Mucosa of rectum (tissue), 2 donors: ENCODE measurements at regions not wholly inside any gene's neighbourhood (a gene's known extent, or its start where the extent isn't known, plus 50 kb on each side); places are given as distances from the start of the nearest gene placed in this dataset.

ENCODE experiments used
- H3K27ac ChIP-seq, 2 donors: one replicate each; pipeline ENCODE4 v1.7.0; 2013; ENCODE audit warnings: inconsistent platforms in 2 of 2, low read depth in 2 of 2, low read length in 2 of 2
- H3K27me3 ChIP-seq, 2 donors: one replicate each; pipeline ENCODE4 v1.7.0; 2013; ENCODE audit warnings: low read length in 2 of 2; ENCODE audit not compliant: control insufficient read depth in 2 of 2, insufficient read depth in 2 of 2
- H3K36me3 ChIP-seq, 2 donors: one replicate each; pipeline ENCODE4 v1.7.0; 2013; ENCODE audit warnings: low read length in 2 of 2; ENCODE audit not compliant: control insufficient read depth in 2 of 2, insufficient read depth in 2 of 2
- H3K4me1 ChIP-seq, 2 donors: one replicate each; pipeline ENCODE4 v1.7.0; 2013; ENCODE audit warnings: low read length in 2 of 2, mild to moderate bottlenecking in 1 of 2; ENCODE audit not compliant: control insufficient read depth in 2 of 2, insufficient read depth in 2 of 2
- H3K4me3 ChIP-seq, 2 donors: one replicate each; pipeline ENCODE4 v1.7.0; 2013; ENCODE audit warnings: low read length in 2 of 2
- H3K9ac ChIP-seq, 2 donors: one replicate each; pipeline ENCODE4 v1.7.0; 2013; ENCODE audit warnings: low read length in 2 of 2, low read depth in 1 of 2, mild to moderate bottlenecking in 1 of 2
- H3K9me3 ChIP-seq, 2 donors: one replicate each; pipeline ENCODE4 v1.7.0; 2013; ENCODE audit warnings: low read length in 2 of 2; ENCODE audit not compliant: control insufficient read depth in 2 of 2
- donor health status: healthy.
- donor health status: Normal muscosa, but diverticular disease.

GRCh38 chr12:97899529-97899928 is 436.9 kb downstream of the RMST start:
- H3K36me3 ChIP-seq, result no peaks in the 10 kb centered on the region
- no peaks in the 10 kb centered on the region for H3K27me3 ChIP-seq
- no peak overlapping the region for H3K9ac ChIP-seq
- no peak overlapping the region for H3K4me3 ChIP-seq
- H3K9me3 ChIP-seq, result peaks cover 0 to 2% of the 10 kb centered on the region in 2 donors
- H3K4me1 ChIP-seq, result no peaks in the 10 kb centered on the region
- H3K27ac ChIP-seq, result no peak overlapping the region

DNA sequence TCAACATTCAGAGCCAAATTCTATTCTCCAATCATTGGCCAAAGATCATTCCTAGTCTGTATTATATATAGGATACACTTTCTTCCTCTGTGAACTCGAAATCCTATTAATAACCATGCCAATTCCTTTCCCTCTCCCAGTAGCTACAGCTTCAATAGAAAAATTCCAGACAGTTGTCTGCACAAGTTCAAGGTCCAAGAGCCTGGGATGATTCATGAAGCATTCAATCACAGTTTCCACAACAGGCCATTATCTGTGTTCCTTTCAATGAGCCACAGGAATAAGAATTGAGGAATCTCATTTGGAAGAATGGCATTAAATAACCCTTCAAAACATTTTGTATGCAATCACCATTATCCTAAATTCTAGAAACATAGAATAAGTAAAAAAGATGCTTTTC is 437.4 kb downstream of the RMST start:
- Histone ChIP-seq H3K27ac (no peak overlapping the region), H3K4me1 (no peaks in the 10 kb centered on the region), H3K9ac (no peak overlapping the region), H3K4me3 (no peak overlapping the region), H3K9me3 (peaks cover 0 to 2% of the 10 kb centered on the region in 2 donors), H3K36me3 (no peaks in the 10 kb centered on the region), H3K27me3 (no peaks in the 10 kb centered on the region)

DNA sequence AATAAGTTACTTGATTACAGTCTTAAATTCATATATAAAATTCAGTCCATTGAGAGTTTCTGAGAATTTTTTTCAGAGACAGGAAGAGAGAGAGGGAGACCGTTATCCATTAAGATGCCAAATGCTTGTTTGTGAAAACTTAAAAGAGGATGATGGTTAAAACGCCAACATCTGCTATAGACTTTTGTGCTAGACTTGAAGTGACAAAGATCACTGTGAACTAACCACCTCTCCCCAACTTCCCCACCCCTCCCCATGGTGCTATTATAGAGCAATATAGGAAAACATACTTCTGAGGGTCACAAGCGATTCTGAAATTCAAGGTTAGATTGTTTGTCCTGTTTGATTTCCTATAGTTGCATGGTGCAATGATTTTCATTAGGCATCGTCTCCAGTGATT is 440.8 kb downstream of the RMST start:
- Histone ChIP-seq H3K36me3 (no peaks in the 10 kb centered on the region), H3K27ac (no peak overlapping the region), H3K9me3 (peaks cover 0 to 2% of the 10 kb centered on the region in 2 donors), H3K4me1 (no peaks in the 10 kb centered on the region), H3K27me3 (no peaks in the 10 kb centered on the region), H3K4me3 (no peak overlapping the region), H3K9ac (no peak overlapping the region)

GRCh38 chr12:97907504-97907903 is 444.9 kb downstream of the RMST start:
- Histone ChIP-seq H3K4me1 (no peaks in the 10 kb centered on the region), H3K4me3 (no peak overlapping the region), H3K27me3 (no peaks in the 10 kb centered on the region), H3K36me3 (no peaks in the 10 kb centered on the region), H3K9me3 (no peaks in the 10 kb centered on the region), H3K9ac (no peak overlapping the region), H3K27ac (no peak overlapping the region)

DNA sequence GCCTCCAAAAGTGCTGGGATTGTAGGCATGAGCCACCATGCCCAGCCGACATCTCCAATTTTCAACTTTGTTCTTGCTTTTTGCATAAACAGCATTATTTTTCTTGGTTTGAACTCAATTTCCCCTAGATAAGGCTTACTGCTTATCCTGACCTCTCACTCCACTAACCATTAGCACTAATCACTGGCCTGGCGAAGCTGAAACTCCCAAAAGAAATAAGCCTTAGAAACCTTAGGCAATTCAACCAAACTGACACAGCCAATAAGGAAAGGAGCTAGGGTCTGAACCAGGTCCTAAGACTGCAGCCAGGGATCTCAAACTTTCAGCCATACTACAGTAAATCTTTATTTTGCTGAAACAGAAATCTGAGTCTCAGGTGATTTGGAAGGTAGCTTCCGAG is 448.0 kb downstream of the RMST start:
- no peaks in the 10 kb centered on the region for H3K4me1 ChIP-seq
- no peak overlapping the region for H3K9ac ChIP-seq
- no peak overlapping the region for H3K27ac ChIP-seq

GRCh38 chr12:97912943-97913342 is 450.3 kb downstream of the RMST start:
- Histone ChIP-seq H3K4me3 (no peak overlapping the region), H3K36me3 (no peaks in the 10 kb centered on the region), H3K9me3 (no peaks in the 10 kb centered on the region), H3K4me1 (no peaks in the 10 kb centered on the region), H3K27ac (no peak overlapping the region), H3K27me3 (no peaks in the 10 kb centered on the region), H3K9ac (no peak overlapping the region)

More for the DNA sequence above, 448.0 kb downstream of the RMST start:
- H3K9me3 ChIP-seq, result no peaks in the 10 kb centered on the region
- no peaks in the 10 kb centered on the region for H3K27me3 ChIP-seq
- no peak overlapping the region for H3K4me3 ChIP-seq
- H3K36me3 ChIP-seq, result no peaks in the 10 kb centered on the region

GRCh38 chr12:97921979-97922722 is 459.5 kb downstream of the RMST start:
- no peak overlapping the region for H3K27ac ChIP-seq
- H3K27me3 ChIP-seq, result no peaks in the 10 kb centered on the region
- no peaks in the 10 kb centered on the region for H3K36me3 ChIP-seq
- H3K4me3 ChIP-seq, result no peak overlapping the region
- H3K9ac ChIP-seq, result no peak overlapping the region
- no peaks in the 10 kb centered on the region for H3K9me3 ChIP-seq
- no peaks in the 10 kb centered on the region for H3K4me1 ChIP-seq

GRCh38 chr12:97923546-97923945 is 460.9 kb downstream of the RMST start:
- Histone ChIP-seq H3K27ac (no peak overlapping the region), H3K4me1 (no peaks in the 10 kb centered on the region), H3K9me3 (no peaks in the 10 kb centered on the region)

DNA sequence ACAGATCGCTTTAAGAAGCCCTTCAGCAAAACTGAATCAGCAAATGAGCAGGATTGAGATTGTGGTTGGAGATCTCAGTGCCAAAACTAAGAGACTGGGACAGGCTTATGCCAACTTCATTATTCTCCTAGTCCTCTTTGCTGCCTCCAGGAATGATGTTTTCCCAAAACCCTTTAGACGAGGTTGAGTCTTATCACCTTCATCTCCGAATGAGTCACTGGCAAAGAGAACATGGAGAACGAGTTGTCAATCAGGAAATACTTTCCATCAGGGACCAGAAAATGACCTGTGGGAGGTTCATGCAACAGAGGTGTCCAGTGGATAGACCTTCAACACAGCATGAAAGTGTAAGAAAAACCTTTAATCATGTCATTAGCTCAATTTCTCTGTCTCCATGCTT is 461.5 kb downstream of the RMST start:
- no peak overlapping the region for H3K27ac ChIP-seq
- no peaks in the 10 kb centered on the region for H3K4me1 ChIP-seq
- no peak overlapping the region for H3K9ac ChIP-seq
- H3K9me3 ChIP-seq, result no peaks in the 10 kb centered on the region
- H3K4me3 ChIP-seq, result no peak overlapping the region
- H3K36me3 ChIP-seq, result no peaks in the 10 kb centered on the region
- no peaks in the 10 kb centered on the region for H3K27me3 ChIP-seq

More at GRCh38 chr12:97923546-97923945, 460.9 kb downstream of the RMST start:
- H3K36me3 ChIP-seq, result no peaks in the 10 kb centered on the region
- H3K9ac ChIP-seq, result no peak overlapping the region
- H3K4me3 ChIP-seq, result no peak overlapping the region
- H3K27me3 ChIP-seq, result no peaks in the 10 kb centered on the region

GRCh38 chr12:97927977-97928376 is 465.4 kb downstream of the RMST start:
- Histone ChIP-seq H3K9ac (no peak overlapping the region), H3K4me3 (no peak overlapping the region), H3K4me1 (no peaks in the 10 kb centered on the region), H3K27me3 (no peaks in the 10 kb centered on the region), H3K27ac (no peak overlapping the region), H3K36me3 (no peaks in the 10 kb centered on the region), H3K9me3 (no peaks in the 10 kb centered on the region)
